ENCODE measurements at regions not wholly inside any gene's neighbourhood (a gene's known extent, or its start where the extent isn't known, plus 50 kb on each side); places are given as distances from the start of the nearest gene placed in this dataset.

DNA sequence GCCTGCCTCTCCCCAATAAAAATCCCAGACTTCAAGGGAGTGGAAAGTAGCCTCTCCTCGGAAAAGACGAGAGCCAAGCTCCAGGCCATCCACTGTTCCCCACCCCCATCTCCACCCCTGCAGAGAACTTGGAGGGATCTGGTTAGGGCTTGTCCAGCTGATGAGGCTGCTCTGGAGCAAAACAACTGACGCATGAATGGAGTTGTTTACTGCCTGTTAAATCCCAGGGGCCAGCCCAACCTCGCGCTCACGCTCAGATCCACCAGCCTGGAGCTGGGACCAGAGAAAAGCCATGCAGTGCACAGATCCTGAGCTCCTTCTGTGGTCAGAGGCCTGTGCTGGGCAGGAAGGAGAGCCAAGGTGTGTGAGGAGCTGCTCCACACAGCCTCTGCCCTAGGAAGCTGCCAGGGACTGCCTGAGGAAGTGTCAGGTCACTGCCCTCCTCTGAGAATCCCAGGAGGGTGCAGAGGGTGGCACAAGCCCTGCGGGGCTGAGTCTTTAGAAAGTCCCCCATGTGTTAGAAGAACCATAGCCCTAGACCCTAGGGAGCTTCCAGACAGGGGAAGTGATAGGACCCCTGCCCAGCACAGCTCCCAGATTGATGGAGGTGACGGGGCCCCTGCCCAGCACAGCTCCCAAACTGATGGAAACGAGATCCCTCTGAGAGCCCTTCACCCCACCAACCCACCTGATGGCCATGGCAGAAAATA is 109.0 kb upstream of the IPO9 start:
- peaks cover 67% of the 10 kb centered on the region for H3K4me1 ChIP-seq (ENCODE audit: insufficient read depth, low read length)
- no peaks in the 10 kb centered on the region for H3K9me3 ChIP-seq (ENCODE audit: low read length)
- peak overlapping the region; percentile 86 for H3K27ac ChIP-seq (ENCODE audit: low read depth, low read length)
- H3K27me3 ChIP-seq (ENCODE audit: control insufficient read depth in 1 of 2, insufficient read depth in 2 of 2, low read length in 2 of 2): no peaks in the 10 kb centered on the region
- H3K36me3 ChIP-seq (ENCODE audit: insufficient read depth, low read length): peaks cover 19% of the 10 kb centered on the region
- H3K9ac ChIP-seq (ENCODE audit: low read length): peak overlapping the region; percentile 8
- H3K4me3 ChIP-seq (ENCODE audit: low read depth in 1 of 2, low read length in 2 of 2): no peak overlapping the region

DNA sequence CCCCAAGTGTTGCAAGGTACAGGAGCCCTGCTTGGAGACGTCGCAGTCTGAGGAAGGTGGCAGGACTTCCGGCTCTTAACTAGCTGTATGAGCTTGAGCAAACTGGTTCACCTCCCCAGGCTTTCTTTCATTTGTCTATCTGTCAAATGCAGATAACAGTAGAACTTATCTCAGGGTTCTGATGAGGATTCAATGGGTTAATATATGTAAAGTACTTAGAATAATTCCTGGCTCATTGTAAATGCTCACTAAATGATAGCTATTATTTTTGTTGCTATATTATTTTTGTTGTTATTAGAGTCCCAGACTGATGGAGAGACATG is 108.5 kb upstream of the IPO9 start:
- H3K27me3 ChIP-seq (ENCODE audit: control insufficient read depth in 1 of 2, insufficient read depth in 2 of 2, low read length in 2 of 2): no peaks in the 10 kb centered on the region
- no peak overlapping the region for H3K4me3 ChIP-seq (ENCODE audit: low read depth in 1 of 2, low read length in 2 of 2)
- peak overlapping the region; percentile 8 for H3K9ac ChIP-seq (ENCODE audit: low read length)
- peaks cover 63% of the 10 kb centered on the region for H3K4me1 ChIP-seq (ENCODE audit: insufficient read depth, low read length)
- H3K36me3 ChIP-seq (ENCODE audit: insufficient read depth, low read length): peaks cover 19% of the 10 kb centered on the region
- peak overlapping the region; percentile 86 for H3K27ac ChIP-seq (ENCODE audit: low read depth, low read length)
- no peaks in the 10 kb centered on the region for H3K9me3 ChIP-seq (ENCODE audit: low read length)

- H3K9me3 ChIP-seq (ENCODE audit: low read length): no peaks in the 10 kb centered on the region
- no peak overlapping the region for H3K4me3 ChIP-seq (ENCODE audit: low read depth in 1 of 2, low read length in 2 of 2)
- H3K27me3 ChIP-seq (ENCODE audit: control insufficient read depth in 1 of 2, insufficient read depth in 2 of 2, low read length in 2 of 2): no peaks in the 10 kb centered on the region
- H3K27ac ChIP-seq (ENCODE audit: low read depth, low read length): peak overlapping the region; percentile 86
- peaks cover 54% of the 10 kb centered on the region for H3K4me1 ChIP-seq (ENCODE audit: insufficient read depth, low read length)
- H3K36me3 ChIP-seq (ENCODE audit: insufficient read depth, low read length): peaks cover 19% of the 10 kb centered on the region
- H3K9ac ChIP-seq (ENCODE audit: low read length): no peak overlapping the region
These were observed 107.6 kb upstream of the IPO9 start for GRCh38 chr1:201721082-201722049.

- H3K9me3 ChIP-seq (ENCODE audit: low read length): no peaks in the 10 kb centered on the region
- H3K4me3 ChIP-seq (ENCODE audit: low read depth in 1 of 2, low read length in 2 of 2): no peak overlapping the region
- H3K27me3 ChIP-seq (ENCODE audit: control insufficient read depth in 1 of 2, insufficient read depth in 2 of 2, low read length in 2 of 2): no peaks in the 10 kb centered on the region
- H3K27ac ChIP-seq (ENCODE audit: low read depth, low read length): peak overlapping the region; percentile 22
- peaks cover 43% of the 10 kb centered on the region for H3K4me1 ChIP-seq (ENCODE audit: insufficient read depth, low read length)
- H3K9ac ChIP-seq (ENCODE audit: low read length): no peak overlapping the region
- H3K36me3 ChIP-seq (ENCODE audit: insufficient read depth, low read length): peaks cover under 1% of the 10 kb centered on the region
These were observed 104.8 kb upstream of the IPO9 start for GRCh38 chr1:201724039-201724765.

DNA sequence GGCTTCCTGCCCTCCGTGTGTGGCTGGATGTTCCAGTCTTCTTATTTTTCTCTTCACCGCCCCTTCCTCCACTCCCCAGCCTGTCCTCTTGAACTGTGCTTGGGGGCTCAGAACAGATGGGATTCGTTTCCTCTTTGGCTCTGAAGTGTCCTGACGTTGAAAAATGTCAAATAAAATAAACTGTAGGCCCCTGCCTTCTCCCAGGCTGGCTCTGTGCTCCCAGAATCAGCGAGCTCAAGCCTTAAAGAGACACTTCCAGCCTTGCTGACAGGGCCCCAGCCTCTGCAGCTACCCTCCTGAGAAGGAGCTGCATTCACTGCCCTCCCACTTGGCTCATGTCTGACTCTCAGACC is 104.2 kb upstream of the IPO9 start:
- Histone ChIP-seq H3K27ac (ENCODE audit: low read depth, low read length) (peak overlapping the region; percentile 41), H3K9me3 (ENCODE audit: low read length) (no peaks in the 10 kb centered on the region), H3K4me1 (ENCODE audit: insufficient read depth, low read length) (peaks cover 38% of the 10 kb centered on the region), H3K27me3 (ENCODE audit: control insufficient read depth in 1 of 2, insufficient read depth in 2 of 2, low read length in 2 of 2) (no peaks in the 10 kb centered on the region), H3K9ac (ENCODE audit: low read length) (no peak overlapping the region), H3K36me3 (ENCODE audit: insufficient read depth, low read length) (no peaks in the 10 kb centered on the region), H3K4me3 (ENCODE audit: low read depth in 1 of 2, low read length in 2 of 2) (no peak overlapping the region)

GRCh38 chr1:201726700-201727099 is 102.3 kb upstream of the IPO9 start:
- Histone ChIP-seq H3K27me3 (ENCODE audit: control insufficient read depth in 1 of 2, insufficient read depth in 2 of 2, low read length in 2 of 2) (no peaks in the 10 kb centered on the region), H3K9ac (ENCODE audit: low read length) (no peak overlapping the region), H3K9me3 (ENCODE audit: low read length) (no peaks in the 10 kb centered on the region), H3K27ac (ENCODE audit: low read depth, low read length) (no peak overlapping the region), H3K4me3 (ENCODE audit: low read depth in 1 of 2, low read length in 2 of 2) (no peak overlapping the region), H3K4me1 (ENCODE audit: insufficient read depth, low read length) (peaks cover 37% of the 10 kb centered on the region), H3K36me3 (ENCODE audit: insufficient read depth, low read length) (no peaks in the 10 kb centered on the region)

- Histone ChIP-seq H3K4me3 (ENCODE audit: low read depth in 1 of 2, low read length in 2 of 2) (no peak overlapping the region), H3K27ac (ENCODE audit: low read depth, low read length) (no peak overlapping the region), H3K36me3 (ENCODE audit: insufficient read depth, low read length) (no peaks in the 10 kb centered on the region), H3K9ac (ENCODE audit: low read length) (no peak overlapping the region), H3K4me1 (ENCODE audit: insufficient read depth, low read length) (peaks cover 31% of the 10 kb centered on the region), H3K9me3 (ENCODE audit: low read length) (no peaks in the 10 kb centered on the region), H3K27me3 (ENCODE audit: control insufficient read depth in 1 of 2, insufficient read depth in 2 of 2, low read length in 2 of 2) (no peaks in the 10 kb centered on the region)
These were observed 100.2 kb upstream of the IPO9 start for GRCh38 chr1:201728731-201729130.

GRCh38 chr1:201729973-201730608 is 98.9 kb upstream of the IPO9 start:
- Histone ChIP-seq H3K27ac (ENCODE audit: low read depth, low read length) (no peak overlapping the region), H3K4me3 (ENCODE audit: low read depth in 1 of 2, low read length in 2 of 2) (no peak overlapping the region), H3K9ac (ENCODE audit: low read length) (no peak overlapping the region), H3K36me3 (ENCODE audit: insufficient read depth, low read length) (no peaks in the 10 kb centered on the region), H3K27me3 (ENCODE audit: control insufficient read depth in 1 of 2, insufficient read depth in 2 of 2, low read length in 2 of 2) (no peaks in the 10 kb centered on the region), H3K4me1 (ENCODE audit: insufficient read depth, low read length) (peaks cover 24% of the 10 kb centered on the region), H3K9me3 (ENCODE audit: low read length) (no peaks in the 10 kb centered on the region)

- Histone ChIP-seq H3K27ac (ENCODE audit: low read depth, low read length) (no peak overlapping the region), H3K9ac (ENCODE audit: low read length) (no peak overlapping the region), H3K27me3 (ENCODE audit: control insufficient read depth in 1 of 2, insufficient read depth in 2 of 2, low read length in 2 of 2) (no peaks in the 10 kb centered on the region), H3K36me3 (ENCODE audit: insufficient read depth, low read length) (no peaks in the 10 kb centered on the region), H3K4me3 (ENCODE audit: low read depth in 1 of 2, low read length in 2 of 2) (no peak overlapping the region), H3K9me3 (ENCODE audit: low read length) (no peaks in the 10 kb centered on the region), H3K4me1 (ENCODE audit: insufficient read depth, low read length) (peaks cover 29% of the 10 kb centered on the region)
These were observed 98.3 kb upstream of the IPO9 start for GRCh38 chr1:201730611-201731010.

DNA sequence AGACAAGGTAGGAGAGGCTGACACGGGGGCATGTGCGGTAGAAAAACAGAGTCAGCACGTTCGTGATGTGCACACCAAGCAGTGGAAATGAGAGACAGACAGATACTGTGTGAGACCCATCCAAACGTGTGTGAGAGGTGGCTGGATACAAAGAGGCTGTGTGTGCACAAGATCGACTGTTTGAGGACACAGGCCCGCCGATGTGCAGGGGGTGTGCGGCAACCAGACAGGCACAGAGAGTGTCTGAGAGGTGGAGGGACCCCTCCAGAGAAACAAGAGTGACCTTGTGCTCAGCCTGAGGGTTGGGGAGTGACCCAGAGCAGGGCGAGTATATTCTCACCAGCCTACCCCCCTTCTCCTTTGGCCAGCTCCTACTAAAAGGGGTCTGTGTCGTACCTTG is 97.8 kb upstream of the IPO9 start:
- H3K9ac ChIP-seq (ENCODE audit: low read length): no peak overlapping the region
- no peak overlapping the region for H3K4me3 ChIP-seq (ENCODE audit: low read depth in 1 of 2, low read length in 2 of 2)

GRCh38 chr1:201731592-201731991 is 97.4 kb upstream of the IPO9 start:
- no peak overlapping the region for H3K4me3 ChIP-seq (ENCODE audit: low read depth in 1 of 2, low read length in 2 of 2)
- no peak overlapping the region for H3K27ac ChIP-seq (ENCODE audit: low read depth, low read length)
- H3K9me3 ChIP-seq (ENCODE audit: low read length): no peaks in the 10 kb centered on the region

More for the DNA sequence above, 97.8 kb upstream of the IPO9 start:
- H3K4me1 ChIP-seq (ENCODE audit: insufficient read depth, low read length): peaks cover 34% of the 10 kb centered on the region
- no peaks in the 10 kb centered on the region for H3K36me3 ChIP-seq (ENCODE audit: insufficient read depth, low read length)
- no peak overlapping the region for H3K27ac ChIP-seq (ENCODE audit: low read depth, low read length)
- H3K27me3 ChIP-seq (ENCODE audit: control insufficient read depth in 1 of 2, insufficient read depth in 2 of 2, low read length in 2 of 2): no peaks in the 10 kb centered on the region
- H3K9me3 ChIP-seq (ENCODE audit: low read length): no peaks in the 10 kb centered on the region

More at GRCh38 chr1:201731592-201731991, 97.4 kb upstream of the IPO9 start:
- H3K9ac ChIP-seq (ENCODE audit: low read length): no peak overlapping the region
- H3K36me3 ChIP-seq (ENCODE audit: insufficient read depth, low read length): no peaks in the 10 kb centered on the region
- peaks cover 38% of the 10 kb centered on the region for H3K4me1 ChIP-seq (ENCODE audit: insufficient read depth, low read length)
- no peaks in the 10 kb centered on the region for H3K27me3 ChIP-seq (ENCODE audit: control insufficient read depth in 1 of 2, insufficient read depth in 2 of 2, low read length in 2 of 2)
